Caco-2 (cell line): ENCODE measurements at regions not wholly inside any gene's neighbourhood (a gene's known extent, or its start where the extent isn't known, plus 50 kb on each side); places are given as distances from the start of the nearest gene placed in this dataset.

Source experiments
- BruUV-seq: library from RNA; stranded (reverse); fragments of 400-500 nt; replicated peaks from 2 replicates; lab custom pipeline; 2021; lab: Mats Ljungman, UMichigan
- CTCF ChIA-PET: fragments of 300-600 bp; sonication (Branson Sonifier 250); formaldehyde crosslinking; loops from one replicate; lab custom pipeline; 2022; ENCODE audit warnings: antibody characterized with exemption; lab: Charles Lee
- POLR2A ChIA-PET: fragments of 300-600 bp; sonication (Branson Sonifier 250); formaldehyde crosslinking; loops from one replicate; lab custom pipeline; 2022; ENCODE audit warnings: antibody characterized with exemption; lab: Charles Lee
- DNase-seq, 2 experiments: peaks; one replicate each; pipeline versions ENCODE4 v3.0.0 to v3.0.0-alpha.2; 2020 to 2022
- H3K27me3 ChIP-seq: replicated peaks from 2 replicates; pipeline ENCODE4 v1.6.0; 2011; ENCODE audit warnings: low read length; ENCODE audit not compliant: control insufficient read depth, insufficient read depth
- H3K36me3 ChIP-seq: 2 replicates; pipeline ENCODE4 v1.5.1; 2011; ENCODE audit warnings: low read length; ENCODE audit not compliant: control insufficient read depth, insufficient read depth
- H3K4me1 ChIP-seq: fragments of 250-450 bp; sonication (Bioruptor Pico); 2 replicates; pipeline ENCODE4 v1.5.1; 2020; ENCODE audit warnings: mild to moderate bottlenecking
- H3K4me3 ChIP-seq: 2 replicates; pipeline ENCODE4 v1.5.1; 2011; ENCODE audit warnings: low read depth, mild to moderate bottlenecking, control low read depth, low read length
- H3K9me3 ChIP-seq: fragments of 250-450 bp; sonication (Bioruptor Pico); 2 replicates; pipeline ENCODE4 v1.5.1; 2020; ENCODE audit warnings: mild to moderate bottlenecking, moderate library complexity
- H3K27ac Mint-ChIP-seq: one replicate; pipeline ENCODE4 v1.8.0; 2022; ENCODE audit warnings: mixed read lengths; ENCODE audit not compliant: unreplicated experiment
- H3K27me3 Mint-ChIP-seq: one replicate; pipeline ENCODE4 v1.8.0; 2022; ENCODE audit warnings: mixed read lengths; ENCODE audit not compliant: insufficient read depth, unreplicated experiment
- H3K36me3 Mint-ChIP-seq: one replicate; pipeline ENCODE4 v1.8.0; 2022; ENCODE audit warnings: mild to moderate bottlenecking, mixed read lengths; ENCODE audit not compliant: insufficient read depth, unreplicated experiment
- H3K4me1 Mint-ChIP-seq: one replicate; pipeline ENCODE4 v1.8.0; 2022; ENCODE audit warnings: low read depth, mixed read lengths; ENCODE audit not compliant: unreplicated experiment
- H3K4me3 Mint-ChIP-seq: one replicate; pipeline ENCODE4 v1.8.0; 2022; ENCODE audit warnings: mild to moderate bottlenecking, moderate library complexity, mixed read lengths; ENCODE audit not compliant: unreplicated experiment
- H3K9me3 Mint-ChIP-seq: one replicate; pipeline ENCODE4 v1.8.0; 2022; ENCODE audit warnings: mixed read lengths; ENCODE audit not compliant: unreplicated experiment
- intact Hi-C: fragments of 100-400 bp; cut with micrococcal nuclease; formaldehyde crosslinking; loops from one replicate; pipeline ENCODE4 v1.10.0; 2022; ENCODE audit not compliant: unreplicated experiment
- TF ChIP-seq, protein P1 (sequence below), 2 experiments: fragments of 200-600 bp in 1 of 2; IDR thresholded peaks; 1 replicate in 1 of 2; 2 replicates in 1 of 2; pipeline versions ENCODE4 v1.5.1 to v1.8.0; 2011 to 2022; ENCODE audit warnings: antibody characterized with exemption in 1 of 2, control low read depth in 1 of 2, inconsistent platforms in 1 of 2, low read depth in 1 of 2, low read length in 1 of 2, mild to moderate bottlenecking in 1 of 2, moderate library complexity in 1 of 2; ENCODE audit not compliant: insufficient read depth in 1 of 2, severe bottlenecking in 1 of 2, unreplicated experiment in 1 of 2

DNA sequence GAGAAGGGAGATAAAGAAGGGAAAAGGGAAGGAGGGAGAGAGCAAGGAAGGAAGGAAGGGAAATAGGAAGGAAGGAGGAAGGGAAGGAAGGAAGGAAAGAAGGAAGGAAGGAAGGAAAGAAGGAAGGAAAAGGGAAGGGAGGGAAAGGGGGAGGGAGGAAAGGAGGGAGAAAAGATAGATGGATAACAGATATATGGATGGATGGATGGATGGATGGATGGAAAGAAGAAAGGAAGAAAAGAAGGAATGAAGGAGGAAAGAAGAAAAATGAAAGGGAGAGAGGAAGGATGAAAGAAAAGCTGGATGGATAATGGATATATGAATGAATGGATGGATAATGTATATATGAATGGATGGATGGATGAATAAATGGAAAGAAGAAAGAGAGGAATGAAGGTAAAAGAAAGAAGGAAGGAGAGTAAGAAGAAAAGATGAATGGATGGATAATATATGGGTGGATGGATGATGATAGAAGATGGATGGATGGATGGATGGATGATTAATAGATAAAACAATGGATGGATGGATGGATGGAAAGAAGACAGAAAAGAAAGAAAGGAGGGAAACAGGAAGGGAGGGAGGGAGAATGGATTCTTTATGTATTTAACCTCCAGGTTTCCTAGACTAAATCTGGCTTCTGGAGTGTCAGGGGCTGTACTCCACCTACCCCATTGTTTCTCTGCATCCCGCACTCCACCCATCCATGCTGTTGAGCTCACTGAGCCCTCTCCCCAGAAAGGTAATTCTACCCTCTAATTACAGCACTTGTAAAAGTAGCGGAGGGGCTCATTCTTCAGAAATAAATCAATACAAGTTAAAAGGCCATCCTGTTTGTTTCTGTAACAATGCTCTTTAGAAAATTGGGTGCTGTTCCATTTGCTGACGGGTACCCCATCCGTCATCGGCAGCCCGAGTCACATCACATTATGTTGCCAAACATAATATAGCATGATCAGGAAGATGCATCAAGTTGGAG lies 506.1 kb downstream of the MIAT start:
- Histone ChIP-seq H3K27me3 (no peaks in the 10 kb centered on the region), H3K4me1 (no peaks in the 10 kb centered on the region), H3K4me3 (no peak overlapping the region), H3K9me3 (no peaks in the 10 kb centered on the region), H3K36me3 (no peaks in the 10 kb centered on the region)
- ChIA-PET POLR2A (no interaction called here), CTCF (no interaction called here)
- Mint-ChIP-seq H3K36me3 (no peaks in the 10 kb centered on the region), H3K27me3 (peaks cover 12% of the 10 kb centered on the region), H3K9me3 (no peaks in the 10 kb centered on the region), H3K4me3 (no peak overlapping the region), H3K27ac (no peak overlapping the region), H3K4me1 (no peaks in the 10 kb centered on the region)
- BruUV-seq: no TSS peak
- TF ChIP-seq, protein P1, sequence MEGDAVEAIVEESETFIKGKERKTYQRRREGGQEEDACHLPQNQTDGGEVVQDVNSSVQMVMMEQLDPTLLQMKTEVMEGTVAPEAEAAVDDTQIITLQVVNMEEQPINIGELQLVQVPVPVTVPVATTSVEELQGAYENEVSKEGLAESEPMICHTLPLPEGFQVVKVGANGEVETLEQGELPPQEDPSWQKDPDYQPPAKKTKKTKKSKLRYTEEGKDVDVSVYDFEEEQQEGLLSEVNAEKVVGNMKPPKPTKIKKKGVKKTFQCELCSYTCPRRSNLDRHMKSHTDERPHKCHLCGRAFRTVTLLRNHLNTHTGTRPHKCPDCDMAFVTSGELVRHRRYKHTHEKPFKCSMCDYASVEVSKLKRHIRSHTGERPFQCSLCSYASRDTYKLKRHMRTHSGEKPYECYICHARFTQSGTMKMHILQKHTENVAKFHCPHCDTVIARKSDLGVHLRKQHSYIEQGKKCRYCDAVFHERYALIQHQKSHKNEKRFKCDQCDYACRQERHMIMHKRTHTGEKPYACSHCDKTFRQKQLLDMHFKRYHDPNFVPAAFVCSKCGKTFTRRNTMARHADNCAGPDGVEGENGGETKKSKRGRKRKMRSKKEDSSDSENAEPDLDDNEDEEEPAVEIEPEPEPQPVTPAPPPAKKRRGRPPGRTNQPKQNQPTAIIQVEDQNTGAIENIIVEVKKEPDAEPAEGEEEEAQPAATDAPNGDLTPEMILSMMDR (IDR thresholded peaks at IDR 0.05; ENCODE audit: insufficient read depth in 1 of 2, low read depth in 1 of 2, low read length in 1 of 2, severe bottlenecking in 1 of 2, unreplicated experiment in 1 of 2): no peak
- intact Hi-C loops: no loop called here
- DNase-seq: no peak

- H3K4me3 Mint-ChIP-seq: no peak overlapping the region
- no peaks in the 10 kb centered on the region for H3K27me3 ChIP-seq
- TF ChIP-seq, protein P1 (IDR thresholded peaks at IDR 0.05; ENCODE audit: insufficient read depth in 1 of 2, low read depth in 1 of 2, low read length in 1 of 2, severe bottlenecking in 1 of 2, unreplicated experiment in 1 of 2): no peak
- H3K27ac Mint-ChIP-seq: no peak overlapping the region
- H3K4me1 Mint-ChIP-seq: no peaks in the 10 kb centered on the region
- peaks cover 12% of the 10 kb centered on the region for H3K27me3 Mint-ChIP-seq
- no peaks in the 10 kb centered on the region for H3K9me3 Mint-ChIP-seq
- intact Hi-C loops: no loop called here
- ChIA-PET POLR2A (no interaction called here), CTCF (no interaction called here)
- no peak for DNase-seq
- no peaks in the 10 kb centered on the region for H3K9me3 ChIP-seq
- H3K36me3 ChIP-seq: no peaks in the 10 kb centered on the region
- H3K4me1 ChIP-seq: no peaks in the 10 kb centered on the region
- no peaks in the 10 kb centered on the region for H3K36me3 Mint-ChIP-seq
- no TSS peak for BruUV-seq
- H3K4me3 ChIP-seq: no peak overlapping the region
These were observed 507.6 kb downstream of the MIAT start for GRCh38 chr22:27164781-27165503.

DNA sequence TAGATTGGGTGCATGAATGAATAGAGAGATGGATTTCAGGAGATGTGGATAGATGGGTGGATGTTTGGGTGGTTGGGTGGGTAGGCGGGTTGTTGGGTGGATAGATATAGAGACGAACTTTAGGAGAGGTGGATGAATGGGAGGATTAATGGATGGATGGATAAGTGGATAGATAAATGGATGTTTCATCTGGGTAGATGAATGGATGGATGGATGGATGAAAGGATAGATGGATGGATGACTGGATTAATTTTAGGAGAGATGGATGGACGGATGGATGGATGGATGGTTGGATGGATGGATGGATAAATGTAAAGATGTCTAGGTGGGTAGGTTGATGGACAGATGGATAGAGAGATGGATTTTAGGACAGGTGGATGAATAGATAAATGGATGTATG lies 511.3 kb downstream of the MIAT start:
- H3K4me1 ChIP-seq: no peaks in the 10 kb centered on the region
- intact Hi-C loops: no loop called here
- no peaks in the 10 kb centered on the region for H3K9me3 Mint-ChIP-seq
- no peaks in the 10 kb centered on the region for H3K27me3 ChIP-seq
- no peaks in the 10 kb centered on the region for H3K9me3 ChIP-seq
- peaks cover 2% of the 10 kb centered on the region for H3K27me3 Mint-ChIP-seq
- H3K36me3 Mint-ChIP-seq: no peaks in the 10 kb centered on the region
- H3K4me3 Mint-ChIP-seq: no peak overlapping the region
- no peak overlapping the region for H3K4me3 ChIP-seq
- H3K27ac Mint-ChIP-seq: no peak overlapping the region
- CTCF ChIA-PET: no interaction called here
- no peaks in the 10 kb centered on the region for H3K36me3 ChIP-seq
- BruUV-seq: no TSS peak
- H3K4me1 Mint-ChIP-seq: no peaks in the 10 kb centered on the region
- TF ChIP-seq, protein P1 (IDR thresholded peaks at IDR 0.05; ENCODE audit: insufficient read depth in 1 of 2, low read depth in 1 of 2, low read length in 1 of 2, severe bottlenecking in 1 of 2, unreplicated experiment in 1 of 2): no peak
- POLR2A ChIA-PET: no interaction called here
- DNase-seq: no peak
